ENCODE measurements at regions not wholly inside any gene's neighbourhood (a gene's known extent, or its start where the extent isn't known, plus 50 kb on each side); places are given as distances from the start of the nearest gene placed in this dataset.

GRCh38 chr12:67811437-67812361 lies 163.2 kb downstream of the DYRK2 start:
- Mint-ChIP-seq H3K36me3 (ENCODE audit: low read depth) (peaks cover 4% of the 10 kb centered on the region), H3K4me3 (no peak overlapping the region), H3K9me3 (peaks cover 10% of the 10 kb centered on the region), H3K27me3 (no peaks in the 10 kb centered on the region), H3K4me1 (ENCODE audit: low read depth) (peaks cover 25% of the 10 kb centered on the region), H3K27ac (no peak overlapping the region)
- CTCF ChIA-PET: interaction anchor here (0.8 to 1.5 kb wide), 4 partner anchors 11 to 131 kb away, joined by 3 read pairs; no protein-coding TSS in a partner anchor
- intact Hi-C loops (cut with micrococcal nuclease): no loop called here
- no peak for TF ChIP-seq CTCF (IDR thresholded peaks at IDR 0.05)
- ATAC-seq (peak; percentile 30), DNase-seq (no peak)
- POLR2A ChIA-PET: no interaction called here

- ChIA-PET POLR2A (no interaction called here), CTCF (no interaction called here)
- Mint-ChIP-seq H3K4me1 (ENCODE audit: low read depth) (peaks cover 17% of the 10 kb centered on the region), H3K9me3 (peaks cover 12% of the 10 kb centered on the region), H3K27ac (no peak overlapping the region), H3K27me3 (no peaks in the 10 kb centered on the region), H3K4me3 (no peak overlapping the region), H3K36me3 (ENCODE audit: low read depth) (peaks cover 4% of the 10 kb centered on the region)
- ATAC-seq (no peak), DNase-seq (no peak)
- intact Hi-C loops (cut with micrococcal nuclease): no loop called here
- no peak for TF ChIP-seq CTCF (IDR thresholded peaks at IDR 0.05)
Observed at GRCh38 chr12:67813456-67813904, 164.9 kb downstream of the DYRK2 start.

- POLR2A ChIA-PET: no interaction called here
- Mint-ChIP-seq H3K9me3 (peaks cover 12% of the 10 kb centered on the region), H3K27ac (no peak overlapping the region), H3K36me3 (ENCODE audit: low read depth) (peaks cover 4% of the 10 kb centered on the region), H3K4me3 (no peak overlapping the region), H3K27me3 (no peaks in the 10 kb centered on the region), H3K4me1 (ENCODE audit: low read depth) (peaks cover 11% of the 10 kb centered on the region)
- DNase-seq (no peak), ATAC-seq (no peak)
- intact Hi-C loops (cut with micrococcal nuclease): no loop called here
- no peak for TF ChIP-seq CTCF (IDR thresholded peaks at IDR 0.05)
- CTCF ChIA-PET: no interaction called here
Observed at GRCh38 chr12:67816269-67816668, 167.7 kb downstream of the DYRK2 start.

GRCh38 chr12:67818459-67818903 lies 169.9 kb downstream of the DYRK2 start:
- peaks cover 4% of the 10 kb centered on the region for H3K36me3 Mint-ChIP-seq (ENCODE audit: low read depth)
- ATAC-seq: no peak

More at GRCh38 chr12:67818459-67818903, 169.9 kb downstream of the DYRK2 start:
- Mint-ChIP-seq H3K27ac (no peak overlapping the region), H3K4me3 (no peak overlapping the region), H3K9me3 (peaks cover 10% of the 10 kb centered on the region), H3K4me1 (ENCODE audit: low read depth) (peaks cover 2% of the 10 kb centered on the region), H3K27me3 (no peaks in the 10 kb centered on the region)
- intact Hi-C loops (cut with micrococcal nuclease): no loop called here
- no peak for DNase-seq
- ChIA-PET POLR2A (no interaction called here), CTCF (interaction anchor here (1.4 to 1.7 kb wide), 2 partner anchors 13 to 124 kb away, joined by 3 to 5 read pairs; no protein-coding TSS in a partner anchor)
- TF ChIP-seq CTCF (IDR thresholded peaks at IDR 0.05): no peak

All from activated CD8-positive, alpha-beta T cell treated with anti-CD3 and anti-CD28 coated beads for 36 hours (primary cell).